HCT116 (cell line): ENCODE measurements at regions not wholly inside any gene's neighbourhood (a gene's known extent, or its start where the extent isn't known, plus 50 kb on each side); places are given as distances from the start of the nearest gene placed in this dataset.

Source experiments
- CBX3 ChIP-seq: IDR thresholded peaks from 2 replicates; pipeline ENCODE4 v1.6.1; 2012; ENCODE audit warnings: low read depth
- CTCF ChIP-seq, 3 experiments: fragments of 200-600 bp in 1 of 3; sonication (generic) in 1 of 3; IDR thresholded peaks in 2 of 3; conservative IDR thresholded peaks in 1 of 3; 2 replicates each; pipeline ENCODE4 v1.5.1; 2012 to 2017; ENCODE audit warnings: low read depth in 2 of 3, low read length in 2 of 3, antibody characterized with exemption in 1 of 3, borderline replicate concordance in 1 of 3, control low read depth in 1 of 3, mild to moderate bottlenecking in 1 of 3, mixed read lengths in 1 of 3, mixed run types in 1 of 3, moderate library complexity in 1 of 3; ENCODE audit not compliant: insufficient read depth in 1 of 3
- EZH2 ChIP-seq: fragments of 200-600 bp; sonication (generic); IDR thresholded peaks from 2 replicates; pipeline ENCODE4 v1.6.1; 2017; ENCODE audit warnings: antibody characterized with exemption, mixed run types
- MAX ChIP-seq: IDR thresholded peaks from 2 replicates; pipeline ENCODE4 v1.6.1; 2012
- POLR2A ChIP-seq: IDR thresholded peaks from 2 replicates; pipeline ENCODE4 v1.7.0; 2011; ENCODE audit warnings: borderline replicate concordance; ENCODE audit not compliant: insufficient read depth, insufficient read length; ENCODE audit errors: extremely low read depth
- POLR2AphosphoS5 ChIP-seq: IDR thresholded peaks from 2 replicates; pipeline ENCODE4 v1.6.1; 2011; ENCODE audit warnings: mild to moderate bottlenecking, low read depth, low read length, moderate library complexity
- RAD21 ChIP-seq: IDR thresholded peaks from 2 replicates; pipeline ENCODE4 v1.6.1; 2012; ENCODE audit warnings: low read depth, mild to moderate bottlenecking
- REST ChIP-seq: IDR thresholded peaks from 2 replicates; pipeline ENCODE4 v1.6.1; 2012; ENCODE audit warnings: low read depth
- SP1 ChIP-seq: IDR thresholded peaks from 2 replicates; pipeline ENCODE4 v1.6.1; 2012; ENCODE audit warnings: low read depth
- TCF7L2 ChIP-seq: IDR thresholded peaks from 2 replicates; pipeline ENCODE4 v1.7.0; 2011; ENCODE audit warnings: borderline replicate concordance, inconsistent platforms; ENCODE audit not compliant: insufficient read depth, insufficient read length; ENCODE audit errors: extremely low read depth
- ZNF274 ChIP-seq: fragments of 200-500 bp; sonication (Bioruptor generic); IDR thresholded peaks from 2 replicates; pipeline ENCODE4 v1.6.1; 2014; ENCODE audit warnings: mild to moderate bottlenecking, low read depth, low read length, inconsistent platforms

GRCh38 chr21:27467366-27467765 lies 500.5 kb upstream of the ADAMTS5 start:
- no peak for TF ChIP-seq CTCF (IDR thresholded peaks at IDR 0.05 in 2 of 3, conservative IDR thresholded peaks at IDR 0.05 in 1 of 3; ENCODE audit: borderline replicate concordance in 1 of 3, insufficient read depth in 1 of 3, low read depth in 2 of 3, low read length in 2 of 3)
- no peak for TF ChIP-seq POLR2A
- no peak for TF ChIP-seq MAX
- no peak for TF ChIP-seq EZH2
- no peak for TF ChIP-seq CBX3
- TF ChIP-seq SP1, result no peak
- TF ChIP-seq POLR2AphosphoS5, result no peak
- no peak for TF ChIP-seq RAD21
- TF ChIP-seq ZNF274, result no peak
- no peak for TF ChIP-seq TCF7L2
- TF ChIP-seq REST, result no peak
